ENCODE measurements at regions not wholly inside any gene's neighbourhood (a gene's known extent, or its start where the extent isn't known, plus 50 kb on each side); places are given as distances from the start of the nearest gene placed in this dataset.

DNA sequence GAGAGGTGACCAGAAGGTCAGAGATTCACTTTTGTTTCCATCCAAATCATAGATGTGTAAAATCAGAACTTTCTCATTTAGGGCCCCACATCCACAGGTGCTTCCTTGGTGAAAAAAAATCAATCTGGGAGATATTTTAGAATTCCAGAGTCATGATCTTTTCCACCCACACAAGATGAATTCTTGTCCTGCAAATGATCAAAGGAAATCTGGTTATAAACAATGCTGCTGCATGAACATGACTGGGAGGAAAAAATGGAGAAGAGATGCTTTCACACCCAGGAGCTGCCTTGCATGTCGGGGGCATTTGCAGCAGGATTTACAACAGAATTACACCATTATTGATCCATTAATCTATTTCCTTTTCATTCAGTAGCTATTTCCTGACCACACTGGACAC, 106.5 kb upstream of the TMEM72 start:
- intact Hi-C loops (cut with DNase I): loop anchor here in 1 of 10 donors (5.0 kb wide), 1 partner anchor 77 kb away; no protein-coding TSS in a partner anchor

DNA sequence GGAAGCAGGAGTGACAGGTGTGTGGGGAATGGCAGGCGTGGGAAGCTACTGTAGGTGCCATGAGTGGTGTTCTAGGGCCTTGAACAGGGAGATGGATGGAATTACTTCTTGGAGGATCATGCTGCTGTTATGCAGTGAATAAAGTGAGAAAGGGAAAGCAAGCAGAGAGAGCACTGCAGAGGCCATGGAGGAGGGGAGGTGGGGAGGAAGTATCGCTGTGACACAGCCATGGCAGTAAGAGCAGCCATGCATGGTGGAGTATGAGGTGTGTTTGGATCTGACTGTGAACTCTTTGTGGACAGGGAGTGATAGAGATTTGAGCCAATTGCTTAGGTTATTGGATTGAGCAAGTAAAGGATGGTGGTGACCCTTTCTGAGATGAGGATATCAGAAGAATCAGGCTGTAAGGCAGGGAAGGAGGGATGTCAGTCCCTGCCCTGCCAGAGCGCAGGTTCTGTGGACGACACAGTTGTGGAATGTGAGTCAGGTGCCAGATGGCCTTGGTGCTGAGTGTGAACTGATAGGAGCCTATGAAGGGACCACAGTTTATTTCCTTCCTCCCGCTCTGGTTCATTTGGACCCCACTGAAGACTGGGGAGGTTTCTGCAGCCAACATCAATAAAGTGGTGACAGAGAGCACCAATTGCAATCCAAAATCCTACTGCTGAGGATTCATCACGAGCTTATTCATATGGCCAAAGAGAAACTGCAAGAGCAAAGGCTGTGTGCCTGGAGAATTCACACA, 105.5 kb upstream of the TMEM72 start:
- DNase-seq (peak in 1 of 2 donors; percentile 40), ATAC-seq (peak in 7 of 8 donors; percentile 17 to 73 (median 51))
- H3K27ac ChIP-seq: peak overlapping the region in 2 of 10 donors; percentile 3 to 16
- H3K27me3 ChIP-seq: no peaks in the 10 kb centered on the region
- H3K9me3 ChIP-seq: peaks cover 0 to 4% (median 0%) of the 10 kb centered on the region in 11 donors
- intact Hi-C loops (cut with DNase I): no loop called here
- peaks cover 4 to 72% (median 38%) of the 10 kb centered on the region in 9 donors for H3K4me1 ChIP-seq
- WGBS, 2 donors: 50 to 51% methylated on average over 6 of the region's 6 CpGs
- no peak overlapping the region for H3K4me3 ChIP-seq
- TF ChIP-seq, protein P1, sequence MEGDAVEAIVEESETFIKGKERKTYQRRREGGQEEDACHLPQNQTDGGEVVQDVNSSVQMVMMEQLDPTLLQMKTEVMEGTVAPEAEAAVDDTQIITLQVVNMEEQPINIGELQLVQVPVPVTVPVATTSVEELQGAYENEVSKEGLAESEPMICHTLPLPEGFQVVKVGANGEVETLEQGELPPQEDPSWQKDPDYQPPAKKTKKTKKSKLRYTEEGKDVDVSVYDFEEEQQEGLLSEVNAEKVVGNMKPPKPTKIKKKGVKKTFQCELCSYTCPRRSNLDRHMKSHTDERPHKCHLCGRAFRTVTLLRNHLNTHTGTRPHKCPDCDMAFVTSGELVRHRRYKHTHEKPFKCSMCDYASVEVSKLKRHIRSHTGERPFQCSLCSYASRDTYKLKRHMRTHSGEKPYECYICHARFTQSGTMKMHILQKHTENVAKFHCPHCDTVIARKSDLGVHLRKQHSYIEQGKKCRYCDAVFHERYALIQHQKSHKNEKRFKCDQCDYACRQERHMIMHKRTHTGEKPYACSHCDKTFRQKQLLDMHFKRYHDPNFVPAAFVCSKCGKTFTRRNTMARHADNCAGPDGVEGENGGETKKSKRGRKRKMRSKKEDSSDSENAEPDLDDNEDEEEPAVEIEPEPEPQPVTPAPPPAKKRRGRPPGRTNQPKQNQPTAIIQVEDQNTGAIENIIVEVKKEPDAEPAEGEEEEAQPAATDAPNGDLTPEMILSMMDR (IDR thresholded peaks at IDR 0.05): no peak
- no peaks in the 10 kb centered on the region for H3K36me3 ChIP-seq

More for the DNA sequence above, 106.5 kb upstream of the TMEM72 start:
- Histone ChIP-seq H3K27me3 (no peaks in the 10 kb centered on the region), H3K4me3 (no peak overlapping the region), H3K9me3 (peaks cover 0 to 4% (median 0%) of the 10 kb centered on the region in 11 donors), H3K36me3 (no peaks in the 10 kb centered on the region), H3K27ac (no peak overlapping the region), H3K4me1 (peaks cover 0 to 64% (median 38%) of the 10 kb centered on the region in 9 donors)
- 83 to 86% methylated on average over 1 of the region's 1 CpG for WGBS, 2 donors
- TF ChIP-seq, protein P1 (IDR thresholded peaks at IDR 0.05): no peak
- ATAC-seq: no peak
- DNase-seq: no peak

DNA sequence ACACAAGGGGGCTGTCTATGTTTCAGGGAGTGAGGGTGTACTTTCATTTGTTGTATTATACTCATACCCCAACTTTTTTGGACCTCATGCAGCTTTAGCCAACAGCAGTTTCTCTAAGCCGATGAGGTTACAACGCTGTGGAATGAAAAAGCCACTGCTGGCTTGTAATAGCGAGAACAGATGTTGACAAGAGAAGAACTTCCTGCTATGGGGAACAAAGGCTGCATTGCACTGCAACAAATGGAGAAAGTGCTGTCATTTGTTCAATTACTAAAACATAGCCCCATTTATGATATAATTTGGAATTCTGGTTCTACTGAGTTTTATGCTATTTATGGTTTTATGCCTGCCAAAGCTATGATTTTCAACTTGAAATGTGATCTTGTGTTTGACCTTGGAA, 104.2 kb upstream of the TMEM72 start:
- WGBS, 2 donors: 19 to 28% methylated on average over 3 of the region's 3 CpGs

DNA sequence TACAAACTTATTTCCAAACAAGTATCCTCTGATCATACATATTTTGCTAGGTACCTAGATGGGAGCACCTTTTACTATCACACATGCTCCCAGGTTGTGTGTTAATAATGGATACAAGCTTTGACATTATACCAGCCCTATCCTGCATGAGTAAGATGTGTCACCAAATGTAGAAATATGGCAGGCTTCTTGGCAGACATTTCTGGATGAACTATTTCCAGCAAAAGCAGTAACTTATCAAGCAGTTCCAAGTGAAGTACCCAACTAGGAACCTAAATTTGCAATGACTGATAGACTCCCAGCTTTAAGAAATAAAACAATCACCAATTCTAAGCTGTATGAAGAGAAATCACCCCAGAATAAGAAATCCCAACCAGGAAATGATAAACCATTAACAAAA, 103.7 kb upstream of the TMEM72 start:
- H3K27ac ChIP-seq: peak overlapping the region in 5 of 10 donors; percentile 1 to 39 (median 29)
- TF ChIP-seq, protein P1 (IDR thresholded peaks at IDR 0.05): no peak
- intact Hi-C loops (cut with DNase I): no loop called here
- peaks cover 4 to 73% (median 48%) of the 10 kb centered on the region in 9 donors for H3K4me1 ChIP-seq
- ATAC-seq: peak in 1 of 8 donors; percentile 10
- H3K4me3 ChIP-seq: no peak overlapping the region
- no peaks in the 10 kb centered on the region for H3K27me3 ChIP-seq
- peaks cover 0 to 4% (median 0%) of the 10 kb centered on the region in 11 donors for H3K9me3 ChIP-seq
- no peaks in the 10 kb centered on the region for H3K36me3 ChIP-seq
- DNase-seq: no peak

More for the DNA sequence above, 104.2 kb upstream of the TMEM72 start:
- DNase-seq (no peak), ATAC-seq (peak in 5 of 8 donors; percentile 29 to 60 (median 45))
- Histone ChIP-seq H3K36me3 (no peaks in the 10 kb centered on the region), H3K27me3 (no peaks in the 10 kb centered on the region), H3K4me1 (peaks cover 4 to 77% (median 48%) of the 10 kb centered on the region in 9 donors), H3K9me3 (peaks cover 0 to 4% (median 0%) of the 10 kb centered on the region in 11 donors), H3K4me3 (no peak overlapping the region), H3K27ac (peak overlapping the region in 5 of 10 donors; percentile 1 to 39 (median 29))
- TF ChIP-seq, protein P1 (IDR thresholded peaks at IDR 0.05): no peak
- intact Hi-C loops (cut with DNase I): no loop called here

All from heart right ventricle (tissue), 16 donors.